GM12865 (cell line): ENCODE measurements at regions not wholly inside any gene's neighbourhood (a gene's known extent, or its start where the extent isn't known, plus 50 kb on each side); places are given as distances from the start of the nearest gene placed in this dataset.

Experiments
- DNase-seq: peaks from one replicate; pipeline ENCODE4 v3.0.0; 2010; ENCODE audit warnings: low read depth
- H3K4me3 ChIP-seq: 2 replicates; pipeline ENCODE4 v1.5.1; 2011; ENCODE audit warnings: mild to moderate bottlenecking, low read depth, low read length, control low read depth
- TF ChIP-seq, protein P1 (sequence below): IDR thresholded peaks from 2 replicates; pipeline ENCODE4 v1.5.1; 2011; ENCODE audit warnings: low read length, control low read depth, low read depth, inconsistent platforms; ENCODE audit not compliant: insufficient read depth; ENCODE audit errors: missing control alignments

DNA sequence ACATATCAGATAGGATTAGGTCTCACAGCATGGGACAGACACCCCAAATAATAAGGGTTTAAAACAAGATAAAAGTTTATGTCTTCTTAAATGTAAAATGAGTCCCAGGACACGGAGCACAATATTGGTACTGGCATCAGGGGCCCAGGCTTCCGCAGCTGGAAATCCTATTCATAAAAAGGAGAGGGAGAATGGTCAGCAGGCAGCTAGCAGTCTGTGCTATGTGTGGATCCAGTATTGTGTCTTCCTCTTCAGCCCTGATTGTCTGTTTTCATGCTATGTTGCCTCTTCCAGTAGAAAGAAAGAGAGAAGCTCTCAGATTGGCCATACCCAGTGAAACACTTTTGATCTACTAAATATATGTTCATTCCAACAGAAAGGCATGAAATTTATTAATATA lies 319.3 kb upstream of the SLCO3A1 start:
- DNase-seq = no peak
- TF ChIP-seq, protein P1, sequence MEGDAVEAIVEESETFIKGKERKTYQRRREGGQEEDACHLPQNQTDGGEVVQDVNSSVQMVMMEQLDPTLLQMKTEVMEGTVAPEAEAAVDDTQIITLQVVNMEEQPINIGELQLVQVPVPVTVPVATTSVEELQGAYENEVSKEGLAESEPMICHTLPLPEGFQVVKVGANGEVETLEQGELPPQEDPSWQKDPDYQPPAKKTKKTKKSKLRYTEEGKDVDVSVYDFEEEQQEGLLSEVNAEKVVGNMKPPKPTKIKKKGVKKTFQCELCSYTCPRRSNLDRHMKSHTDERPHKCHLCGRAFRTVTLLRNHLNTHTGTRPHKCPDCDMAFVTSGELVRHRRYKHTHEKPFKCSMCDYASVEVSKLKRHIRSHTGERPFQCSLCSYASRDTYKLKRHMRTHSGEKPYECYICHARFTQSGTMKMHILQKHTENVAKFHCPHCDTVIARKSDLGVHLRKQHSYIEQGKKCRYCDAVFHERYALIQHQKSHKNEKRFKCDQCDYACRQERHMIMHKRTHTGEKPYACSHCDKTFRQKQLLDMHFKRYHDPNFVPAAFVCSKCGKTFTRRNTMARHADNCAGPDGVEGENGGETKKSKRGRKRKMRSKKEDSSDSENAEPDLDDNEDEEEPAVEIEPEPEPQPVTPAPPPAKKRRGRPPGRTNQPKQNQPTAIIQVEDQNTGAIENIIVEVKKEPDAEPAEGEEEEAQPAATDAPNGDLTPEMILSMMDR = no peak

DNA sequence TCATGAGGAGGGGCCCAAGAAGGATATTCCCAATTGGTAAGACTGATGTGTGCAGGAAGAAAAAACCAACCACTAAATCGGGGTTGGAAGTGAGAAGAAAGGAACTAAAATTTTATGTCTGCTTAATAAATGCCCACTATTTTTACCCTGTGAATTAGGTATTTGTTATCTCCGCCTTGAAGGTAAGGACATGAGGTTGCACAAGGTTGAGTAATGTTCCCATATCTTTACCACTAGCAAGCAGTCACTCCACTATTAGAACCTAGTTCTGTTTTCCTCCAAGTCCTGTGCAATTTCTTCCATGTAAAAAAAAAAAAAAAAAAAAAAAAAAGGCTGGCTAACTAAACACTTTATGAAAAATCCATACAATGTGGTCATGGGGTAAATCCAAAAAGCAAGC lies 318.5 kb upstream of the SLCO3A1 start:
- H3K4me3 ChIP-seq = no peak overlapping the region
- no peak for DNase-seq
- TF ChIP-seq, protein P1 = no peak

More for the DNA sequence above, 319.3 kb upstream of the SLCO3A1 start:
- H3K4me3 ChIP-seq = no peak overlapping the region

DNA sequence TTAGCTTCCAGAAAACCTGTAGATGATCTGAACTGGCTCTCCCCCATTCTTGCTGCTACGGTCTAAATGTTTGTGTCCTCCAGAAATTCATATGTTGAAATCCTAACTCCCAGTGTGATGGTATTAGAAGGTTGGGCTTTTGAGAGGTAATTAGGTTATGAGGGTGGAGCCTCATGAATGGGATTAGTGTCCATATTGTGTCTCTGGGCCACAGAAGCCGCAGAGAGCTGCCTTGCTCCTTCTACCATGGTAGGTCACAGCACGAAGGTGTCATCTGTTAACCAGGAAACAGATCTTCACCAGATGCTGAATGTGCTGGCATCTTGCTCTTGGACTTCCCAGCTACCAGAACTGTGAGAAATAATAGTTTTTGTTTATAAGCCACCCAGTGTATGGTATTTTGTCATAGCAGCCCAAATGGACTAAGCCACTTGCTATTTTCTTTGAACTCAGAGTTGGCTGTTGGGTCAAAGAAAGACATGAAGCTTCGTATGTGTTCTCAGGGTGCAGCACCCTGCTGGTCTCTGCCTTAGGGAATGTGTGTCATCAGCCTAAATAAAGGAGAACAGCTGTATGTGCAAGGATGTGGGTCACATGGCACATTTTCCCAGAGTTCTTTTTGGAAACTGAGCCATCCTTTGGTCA lies 317.5 kb upstream of the SLCO3A1 start:
- H3K4me3 ChIP-seq = no peak overlapping the region
- no peak for DNase-seq
- TF ChIP-seq, protein P1 = no peak

DNA sequence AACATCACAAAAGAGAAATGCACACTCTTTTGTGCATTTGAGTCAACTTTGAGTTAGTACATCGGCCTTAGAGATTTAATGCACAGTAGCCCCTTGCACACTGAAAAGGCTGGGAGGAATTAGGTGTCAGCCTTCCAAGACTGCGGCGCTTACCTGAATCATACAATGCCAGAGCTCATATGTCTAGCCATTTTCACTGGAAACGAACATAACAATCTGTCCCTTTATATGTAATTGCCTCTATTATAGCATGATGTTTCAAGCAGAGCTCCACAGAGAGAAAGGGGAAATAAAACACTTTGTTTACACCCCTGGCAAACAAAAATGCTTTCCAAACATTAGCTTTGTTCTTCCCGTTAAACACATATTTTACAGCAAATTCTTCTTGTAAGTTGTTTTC lies 315.7 kb upstream of the SLCO3A1 start:
- no peak overlapping the region for H3K4me3 ChIP-seq
- DNase-seq = no peak
- TF ChIP-seq, protein P1 = no peak

DNA sequence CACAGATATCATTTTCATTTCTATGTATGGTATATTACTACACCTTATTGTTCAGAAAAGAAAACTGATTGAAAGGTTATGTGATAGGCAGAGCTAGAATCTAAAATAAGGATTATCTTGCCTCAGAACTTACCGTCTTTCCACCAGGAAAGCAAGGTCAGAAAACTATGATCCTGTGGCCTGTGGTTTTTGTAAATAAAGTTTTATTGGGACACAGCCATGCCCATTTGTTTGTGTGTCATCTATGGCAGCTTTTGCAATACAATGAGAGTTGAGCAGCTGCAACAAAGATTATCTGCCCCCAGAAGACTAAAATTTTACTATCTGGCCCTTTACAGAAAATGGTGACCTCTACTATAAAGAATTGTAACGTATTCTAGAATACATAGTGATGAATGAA lies 314.7 kb upstream of the SLCO3A1 start:
- no peak overlapping the region for H3K4me3 ChIP-seq
- no peak for DNase-seq
- TF ChIP-seq, protein P1 = no peak

DNA sequence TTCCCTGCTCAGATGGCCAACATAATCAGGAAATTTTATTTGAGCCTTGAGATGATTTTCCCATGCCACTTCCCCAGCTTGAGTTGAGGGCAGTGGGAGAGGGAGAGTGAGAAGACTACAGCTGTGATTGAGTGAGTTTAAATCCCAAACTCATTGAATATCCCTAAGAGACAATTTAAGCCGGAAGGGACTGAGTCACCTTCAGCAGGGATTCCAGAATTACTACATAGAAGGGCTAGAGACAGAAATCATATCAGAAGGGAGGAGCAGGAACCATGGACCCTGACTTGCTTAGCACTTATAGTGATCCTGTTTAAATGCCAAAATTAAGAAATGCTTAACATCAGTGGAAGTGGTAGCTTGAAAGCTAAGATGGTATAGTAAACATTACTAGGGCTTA lies 312.2 kb upstream of the SLCO3A1 start:
- H3K4me3 ChIP-seq = no peak overlapping the region
- TF ChIP-seq, protein P1 = no peak
- no peak for DNase-seq

DNA sequence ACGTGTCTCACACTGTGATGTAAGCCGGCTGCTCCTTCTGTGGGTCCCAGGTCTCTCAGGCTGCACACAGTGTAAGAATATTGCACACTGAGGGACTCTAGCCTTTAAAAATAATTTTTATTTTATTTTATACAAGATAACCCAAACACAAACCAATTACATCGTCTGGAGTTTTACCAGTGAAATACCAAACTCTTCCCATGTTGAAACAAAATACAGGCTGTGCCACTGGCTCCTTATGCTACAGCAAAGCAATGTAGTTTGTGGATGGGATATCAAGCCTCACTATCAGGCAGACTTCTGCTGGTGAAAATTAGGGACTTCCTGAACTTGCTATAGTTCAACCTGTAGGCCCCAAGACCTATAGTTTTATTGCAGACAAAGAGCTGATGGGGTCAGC lies 311.3 kb upstream of the SLCO3A1 start:
- TF ChIP-seq, protein P1 = no peak
- no peak overlapping the region for H3K4me3 ChIP-seq
- no peak for DNase-seq
